OCI-LY1 (cell line): ENCODE measurements at regions not wholly inside any gene's neighbourhood (a gene's known extent, or its start where the extent isn't known, plus 50 kb on each side); places are given as distances from the start of the nearest gene placed in this dataset.

ENCODE experiments used
- CTCF ChIP-seq: fragments of 200-600 bp; sonication (generic), shearing (Covaris generic); IDR thresholded peaks from 2 replicates; pipeline ENCODE4 v1.5.1; 2017; ENCODE audit warnings: mild to moderate bottlenecking, antibody characterized with exemption, low read length, moderate library complexity, mixed read lengths
- EZH2 ChIP-seq: fragments of 200-600 bp; sonication (generic), shearing (Covaris generic); IDR thresholded peaks from 2 replicates; pipeline ENCODE4 v1.8.0; 2017; ENCODE audit warnings: borderline replicate concordance, mixed run types, mild to moderate bottlenecking, antibody characterized with exemption, low read length, moderate library complexity, mixed read lengths

- TF ChIP-seq CTCF (no peak), EZH2 (no peak)
Measured at GRCh38 chr12:40522837-40523236, 169.4 kb upstream of the CNTN1 start.
